Left ventricle myocardium inferior (tissue), 1 donor: ENCODE measurements at regions not wholly inside any gene's neighbourhood (a gene's known extent, or its start where the extent isn't known, plus 50 kb on each side); places are given as distances from the start of the nearest gene placed in this dataset.

Source experiments
- DNase-seq: peaks from one replicate; pipeline ENCODE4 v3.0.0-alpha.2; 2020
- H3K27ac ChIP-seq: fragments of 200-600 bp; replicated peaks from 2 replicates; pipeline ENCODE4 v1.8.0; 2021
- H3K27me3 ChIP-seq: fragments of 200-600 bp; 2 replicates; pipeline ENCODE4 v1.8.0; 2021; ENCODE audit warnings: low read depth
- H3K36me3 ChIP-seq: fragments of 200-600 bp; 2 replicates; pipeline ENCODE4 v1.8.0; 2021
- H3K4me1 ChIP-seq: fragments of 200-600 bp; 2 replicates; pipeline ENCODE4 v1.8.0; 2021
- H3K4me3 ChIP-seq: fragments of 200-600 bp; 2 replicates; pipeline ENCODE4 v1.8.0; 2021; ENCODE audit warnings: mild to moderate bottlenecking, moderate library complexity
- H3K9me3 ChIP-seq: fragments of 200-600 bp; replicated peaks from 2 replicates; pipeline ENCODE4 v1.8.0; 2021
- CTCF ChIP-seq: fragments of 200-600 bp; IDR thresholded peaks from 2 replicates; pipeline ENCODE4 v1.8.0; 2021; ENCODE audit warnings: antibody characterized with exemption, mild to moderate bottlenecking, borderline replicate concordance
- intact Hi-C: fragments of 100-400 bp; cut with micrococcal nuclease; formaldehyde crosslinking; loops from one replicate; pipeline ENCODE4 v1.11.0; 2022
- donor health status: DM: no; HTN: yes; CAD: no; lungs with severe emphysema.

DNA sequence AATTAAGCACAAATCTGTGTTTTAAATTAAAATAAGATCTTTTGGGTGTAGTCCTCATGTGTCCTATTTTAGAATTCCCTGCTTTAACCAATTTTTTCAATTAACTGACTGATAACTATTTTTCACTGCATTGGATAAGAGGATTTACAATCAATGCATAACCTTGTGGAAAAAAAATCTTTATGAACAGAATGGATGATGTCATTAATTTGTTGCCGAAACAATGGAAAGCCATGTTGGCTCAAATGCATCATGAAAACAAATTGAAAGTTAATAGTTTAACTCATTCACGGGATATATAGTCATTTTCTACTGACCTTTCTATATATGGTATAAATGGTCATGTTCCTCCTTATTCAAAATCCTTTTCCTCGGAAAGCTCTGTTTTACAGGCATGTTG is 82.3 kb downstream of the PRLHR start:
- Histone ChIP-seq H3K36me3 (no peaks in the 10 kb centered on the region), H3K27ac (no peak overlapping the region), H3K9me3 (peaks cover 15% of the 10 kb centered on the region), H3K4me3 (no peak overlapping the region), H3K4me1 (no peaks in the 10 kb centered on the region), H3K27me3 (peaks cover 31% of the 10 kb centered on the region)
- intact Hi-C loops: no loop called here
- no peak for TF ChIP-seq CTCF
- DNase-seq: no peak

DNA sequence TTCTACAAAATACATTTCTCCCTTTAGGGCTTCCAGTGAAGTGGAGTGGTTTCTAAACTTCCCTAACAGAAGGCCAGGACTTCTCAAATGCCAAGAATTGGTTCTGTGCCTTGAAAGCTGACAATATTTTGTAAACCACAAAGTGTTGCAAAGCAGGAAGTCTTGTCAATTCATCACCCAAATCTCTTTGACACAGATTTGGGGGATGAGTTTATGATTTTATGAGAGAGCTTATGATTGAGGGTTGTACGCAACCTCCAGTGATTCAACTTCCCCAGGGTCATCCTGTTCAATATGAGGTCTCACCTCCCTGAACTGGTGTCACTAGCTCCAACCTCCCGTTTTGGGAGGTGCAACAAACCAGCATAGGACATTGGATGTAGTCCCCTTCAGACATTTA is 83.7 kb downstream of the PRLHR start:
- no peaks in the 10 kb centered on the region for H3K4me1 ChIP-seq
- no peak for DNase-seq
- peaks cover 2% of the 10 kb centered on the region for H3K9me3 ChIP-seq
- intact Hi-C loops: no loop called here
- peaks cover 26% of the 10 kb centered on the region for H3K27me3 ChIP-seq
- no peak overlapping the region for H3K27ac ChIP-seq
- no peaks in the 10 kb centered on the region for H3K36me3 ChIP-seq
- no peak overlapping the region for H3K4me3 ChIP-seq
- TF ChIP-seq CTCF: no peak

GRCh38 chr10:118508863-118509262 is 86.6 kb downstream of the PRLHR start:
- no peak overlapping the region for H3K4me3 ChIP-seq
- H3K36me3 ChIP-seq: no peaks in the 10 kb centered on the region
- H3K9me3 ChIP-seq: no peaks in the 10 kb centered on the region
- intact Hi-C loops: no loop called here
- no peak for DNase-seq
- no peaks in the 10 kb centered on the region for H3K4me1 ChIP-seq
- TF ChIP-seq CTCF: no peak
- H3K27me3 ChIP-seq: peaks cover 21% of the 10 kb centered on the region
- no peak overlapping the region for H3K27ac ChIP-seq

DNA sequence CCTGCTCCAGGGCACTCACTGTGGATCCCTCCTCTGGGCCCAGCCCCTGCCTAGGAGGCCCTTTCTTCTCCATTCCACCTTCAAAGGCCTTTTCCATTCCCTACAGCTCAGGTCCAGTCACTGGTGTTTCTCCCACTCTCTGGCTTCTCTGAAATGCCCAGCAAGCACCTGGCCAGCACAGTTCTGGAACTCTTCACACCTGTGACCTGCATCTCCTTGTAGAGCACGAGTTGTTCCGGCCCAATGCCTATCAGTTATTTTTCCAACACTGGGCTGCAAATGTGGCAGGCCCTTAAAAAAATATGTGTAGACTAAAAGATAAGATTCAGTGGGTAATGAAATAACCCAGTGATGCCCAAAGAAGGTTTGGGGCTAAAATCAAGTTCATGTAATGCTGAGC is 87.1 kb downstream of the PRLHR start:
- Histone ChIP-seq H3K27me3 (peaks cover 20% of the 10 kb centered on the region), H3K4me1 (no peaks in the 10 kb centered on the region), H3K36me3 (no peaks in the 10 kb centered on the region), H3K27ac (no peak overlapping the region), H3K9me3 (no peaks in the 10 kb centered on the region), H3K4me3 (no peak overlapping the region)
- TF ChIP-seq CTCF: no peak
- no peak for DNase-seq
- intact Hi-C loops: no loop called here

DNA sequence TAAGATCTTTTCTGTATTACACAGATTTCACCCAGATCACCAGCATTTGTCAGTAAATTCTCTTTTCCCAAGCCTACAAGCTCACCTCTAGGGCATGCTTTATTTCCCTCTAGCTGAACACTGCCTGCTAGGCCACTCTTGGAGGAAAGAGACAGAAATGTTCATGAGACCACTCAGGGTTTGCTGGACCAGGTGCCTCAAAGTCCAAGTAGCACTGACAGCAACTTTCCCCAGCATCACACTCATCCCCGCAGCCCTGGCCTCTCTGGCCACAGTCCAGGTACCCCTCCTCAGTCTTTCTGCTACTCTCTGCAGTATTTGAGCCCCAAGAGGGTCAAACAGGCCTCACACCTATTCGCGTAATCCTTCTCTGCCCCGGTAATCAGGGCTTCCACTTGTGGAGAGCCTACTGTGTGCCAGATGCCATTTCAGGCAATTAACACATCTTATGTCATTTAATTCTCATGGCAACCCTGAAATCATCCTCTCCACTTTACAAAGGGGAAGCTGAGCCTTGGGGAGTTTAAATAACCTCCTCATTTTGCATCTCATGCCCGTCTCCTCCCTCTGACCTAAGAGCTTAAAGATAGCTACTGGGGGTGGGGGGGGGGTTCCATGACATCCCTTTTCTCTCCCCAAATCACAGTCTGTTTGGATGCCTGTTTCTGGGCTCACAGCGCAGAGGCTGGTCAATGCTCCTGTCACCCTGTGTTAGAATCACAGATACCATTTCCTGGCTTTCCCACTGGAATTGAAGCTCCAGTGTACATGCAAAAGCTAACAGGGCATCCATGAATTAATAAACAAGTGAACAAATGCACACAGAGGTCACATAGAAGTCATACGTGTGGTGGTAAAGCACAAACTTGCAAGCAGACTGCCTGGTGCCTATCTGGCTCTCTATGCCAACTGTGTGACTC is 88.5 kb downstream of the PRLHR start:
- intact Hi-C loops: no loop called here
- Histone ChIP-seq H3K9me3 (no peaks in the 10 kb centered on the region), H3K27me3 (peaks cover 19% of the 10 kb centered on the region), H3K27ac (no peak overlapping the region), H3K4me3 (no peak overlapping the region), H3K36me3 (no peaks in the 10 kb centered on the region), H3K4me1 (no peaks in the 10 kb centered on the region)
- no peak for TF ChIP-seq CTCF
- no peak for DNase-seq
